Astrocyte (in vitro differentiated cells and primary cell): ENCODE measurements at regions not wholly inside any gene's neighbourhood (a gene's known extent, or its start where the extent isn't known, plus 50 kb on each side); places are given as distances from the start of the nearest gene placed in this dataset.

ENCODE experiments used
- DNase-seq: peaks from one replicate; pipeline ENCODE4 v3.0.0-alpha.2; 2010; ENCODE audit warnings: low read depth
- FAIRE-seq: peaks from 2 replicates; lab custom pipeline; 2011; peaks lifted over from hg19 to GRCh38; lab: Jason Lieb, UNC
- H2AFZ ChIP-seq: 2 replicates; pipeline ENCODE4 v1.6.0; 2012; ENCODE audit warnings: low read depth, low read length, inconsistent platforms
- H3K27ac ChIP-seq: 2 replicates; pipeline ENCODE4 v1.5.1; 2011; ENCODE audit warnings: low read depth, low read length, inconsistent platforms
- H3K27me3 ChIP-seq: 2 replicates; pipeline ENCODE4 v1.6.0; 2011; ENCODE audit warnings: low read length, inconsistent platforms; ENCODE audit not compliant: insufficient read depth
- H3K36me3 ChIP-seq: 2 replicates; pipeline ENCODE4 v1.5.1; 2011; ENCODE audit warnings: low read length, inconsistent platforms; ENCODE audit not compliant: insufficient read depth
- H3K4me1 ChIP-seq: 2 replicates; pipeline ENCODE4 v1.5.1; 2011; ENCODE audit warnings: low read length, inconsistent platforms; ENCODE audit not compliant: insufficient read depth
- H3K4me2 ChIP-seq: 2 replicates; pipeline ENCODE4 v1.6.0; 2012; ENCODE audit warnings: low read length, inconsistent platforms
- H3K4me3 ChIP-seq: 2 replicates; pipeline ENCODE4 v1.5.1; 2011; ENCODE audit warnings: low read depth, mild to moderate bottlenecking, low read length, inconsistent platforms; ENCODE audit not compliant: insufficient read depth
- H3K79me2 ChIP-seq: 2 replicates; pipeline ENCODE4 v1.6.0; 2012; ENCODE audit warnings: mild to moderate bottlenecking, low read length, inconsistent platforms; ENCODE audit not compliant: insufficient read depth
- H3K9ac ChIP-seq: 2 replicates; pipeline ENCODE4 v1.6.0; 2012; ENCODE audit warnings: mild to moderate bottlenecking, low read length, inconsistent platforms
- H3K9me3 ChIP-seq: 2 replicates; pipeline ENCODE4 v1.5.1; 2012; ENCODE audit warnings: low read depth, mild to moderate bottlenecking, low read length, inconsistent platforms; ENCODE audit not compliant: insufficient read depth
- H4K20me1 ChIP-seq: 2 replicates; pipeline ENCODE4 v1.6.0; 2012; ENCODE audit warnings: low read length, inconsistent platforms; ENCODE audit not compliant: insufficient read depth
- H3K27ac Mint-ChIP-seq: one replicate; pipeline ENCODE4 v1.8.0; 2021; ENCODE audit warnings: mild to moderate bottlenecking, mixed read lengths; ENCODE audit not compliant: unreplicated experiment
- H3K27me3 Mint-ChIP-seq: one replicate; pipeline ENCODE4 v1.8.0; 2021; ENCODE audit warnings: low read depth, mixed read lengths; ENCODE audit not compliant: unreplicated experiment
- H3K36me3 Mint-ChIP-seq: one replicate; pipeline ENCODE4 v1.8.0; 2021; ENCODE audit warnings: low read depth, mixed read lengths; ENCODE audit not compliant: unreplicated experiment
- H3K4me1 Mint-ChIP-seq: one replicate; pipeline ENCODE4 v1.8.0; 2021; ENCODE audit warnings: low read depth, mixed read lengths; ENCODE audit not compliant: unreplicated experiment
- H3K4me3 Mint-ChIP-seq: one replicate; pipeline ENCODE4 v1.8.0; 2021; ENCODE audit warnings: mild to moderate bottlenecking, moderate library complexity, mixed read lengths; ENCODE audit not compliant: unreplicated experiment
- H3K9me3 Mint-ChIP-seq: one replicate; pipeline ENCODE4 v1.8.0; 2021; ENCODE audit warnings: mild to moderate bottlenecking, mixed read lengths; ENCODE audit not compliant: unreplicated experiment
- EZH2 ChIP-seq: IDR thresholded peaks from 2 replicates; pipeline ENCODE4 v1.6.1; 2012; ENCODE audit warnings: mild to moderate bottlenecking, low read length, inconsistent platforms; ENCODE audit not compliant: insufficient read depth
- TF ChIP-seq, protein P1 (sequence below): IDR thresholded peaks from 2 replicates; pipeline ENCODE4 v1.5.1; 2011; ENCODE audit warnings: low read depth, mild to moderate bottlenecking, inconsistent platforms, low read length, moderate library complexity; ENCODE audit not compliant: insufficient read depth

- FAIRE-seq (no peak), DNase-seq (no peak)
- Histone ChIP-seq H3K4me2 (no peak overlapping the region), H4K20me1 (no peaks in the 10 kb centered on the region), H3K36me3 (no peaks in the 10 kb centered on the region), H3K79me2 (no peaks in the 10 kb centered on the region), H3K4me1 (no peaks in the 10 kb centered on the region), H3K9me3 (no peaks in the 10 kb centered on the region), H2AFZ (no peak overlapping the region), H3K27ac (no peak overlapping the region), H3K9ac (no peak overlapping the region), H3K4me3 (no peak overlapping the region), H3K27me3 (no peaks in the 10 kb centered on the region)
- Mint-ChIP-seq H3K9me3 (no peaks in the 10 kb centered on the region), H3K27me3 (no peaks in the 10 kb centered on the region), H3K4me1 (peaks cover 2% of the 10 kb centered on the region), H3K4me3 (no peak overlapping the region), H3K36me3 (no peaks in the 10 kb centered on the region), H3K27ac (no peak overlapping the region)
- TF ChIP-seq, protein P1, sequence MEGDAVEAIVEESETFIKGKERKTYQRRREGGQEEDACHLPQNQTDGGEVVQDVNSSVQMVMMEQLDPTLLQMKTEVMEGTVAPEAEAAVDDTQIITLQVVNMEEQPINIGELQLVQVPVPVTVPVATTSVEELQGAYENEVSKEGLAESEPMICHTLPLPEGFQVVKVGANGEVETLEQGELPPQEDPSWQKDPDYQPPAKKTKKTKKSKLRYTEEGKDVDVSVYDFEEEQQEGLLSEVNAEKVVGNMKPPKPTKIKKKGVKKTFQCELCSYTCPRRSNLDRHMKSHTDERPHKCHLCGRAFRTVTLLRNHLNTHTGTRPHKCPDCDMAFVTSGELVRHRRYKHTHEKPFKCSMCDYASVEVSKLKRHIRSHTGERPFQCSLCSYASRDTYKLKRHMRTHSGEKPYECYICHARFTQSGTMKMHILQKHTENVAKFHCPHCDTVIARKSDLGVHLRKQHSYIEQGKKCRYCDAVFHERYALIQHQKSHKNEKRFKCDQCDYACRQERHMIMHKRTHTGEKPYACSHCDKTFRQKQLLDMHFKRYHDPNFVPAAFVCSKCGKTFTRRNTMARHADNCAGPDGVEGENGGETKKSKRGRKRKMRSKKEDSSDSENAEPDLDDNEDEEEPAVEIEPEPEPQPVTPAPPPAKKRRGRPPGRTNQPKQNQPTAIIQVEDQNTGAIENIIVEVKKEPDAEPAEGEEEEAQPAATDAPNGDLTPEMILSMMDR: no peak
- no peak for TF ChIP-seq EZH2
These were observed 316.1 kb downstream of the DMRT2 start for GRCh38 chr9:1366276-1366675.

GRCh38 chr9:1369297-1369696 is 319.1 kb downstream of the DMRT2 start:
- Mint-ChIP-seq H3K9me3 (no peaks in the 10 kb centered on the region), H3K27ac (no peak overlapping the region), H3K4me1 (peaks cover 2% of the 10 kb centered on the region), H3K36me3 (no peaks in the 10 kb centered on the region), H3K27me3 (peaks cover 2% of the 10 kb centered on the region), H3K4me3 (no peak overlapping the region)
- H4K20me1 ChIP-seq: no peaks in the 10 kb centered on the region
- H3K79me2 ChIP-seq: no peaks in the 10 kb centered on the region
- TF ChIP-seq EZH2: no peak
- TF ChIP-seq, protein P1: no peak
- FAIRE-seq (no peak), DNase-seq (no peak)
- H3K9me3 ChIP-seq: peaks cover 3% of the 10 kb centered on the region
- no peaks in the 10 kb centered on the region for H3K4me1 ChIP-seq
- H2AFZ ChIP-seq: no peak overlapping the region
- H3K4me2 ChIP-seq: no peak overlapping the region
- no peak overlapping the region for H3K27ac ChIP-seq
- no peak overlapping the region for H3K4me3 ChIP-seq
- no peak overlapping the region for H3K9ac ChIP-seq
- H3K36me3 ChIP-seq: no peaks in the 10 kb centered on the region
- H3K27me3 ChIP-seq: no peaks in the 10 kb centered on the region

DNA sequence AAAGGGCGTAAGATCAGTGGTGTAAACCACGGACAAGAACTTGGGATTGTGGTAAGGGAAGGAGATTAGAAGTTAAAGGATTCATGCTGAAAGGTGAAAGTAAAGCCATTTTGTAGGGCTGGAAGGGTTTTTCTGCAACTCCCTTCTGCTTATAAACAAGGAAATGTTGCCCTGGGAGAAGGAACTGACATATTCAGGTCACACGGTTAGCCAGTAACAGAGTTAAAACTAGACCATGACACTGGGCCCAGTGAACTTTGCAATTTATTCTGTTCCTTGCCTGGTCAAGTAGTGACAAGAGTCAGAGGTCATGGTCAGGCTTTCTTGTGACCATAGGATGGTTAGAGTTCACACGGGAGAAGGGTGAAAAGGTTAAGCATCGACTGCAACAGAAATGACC is 323.3 kb downstream of the DMRT2 start:
- DNase-seq (no peak), FAIRE-seq (no peak)
- Histone ChIP-seq H3K27me3 (no peaks in the 10 kb centered on the region), H3K79me2 (no peaks in the 10 kb centered on the region), H2AFZ (no peak overlapping the region), H3K4me1 (no peaks in the 10 kb centered on the region), H4K20me1 (no peaks in the 10 kb centered on the region), H3K9me3 (peaks cover 6% of the 10 kb centered on the region), H3K27ac (no peak overlapping the region), H3K4me3 (no peak overlapping the region), H3K4me2 (no peak overlapping the region), H3K9ac (no peak overlapping the region), H3K36me3 (no peaks in the 10 kb centered on the region)
- no peaks in the 10 kb centered on the region for H3K4me1 Mint-ChIP-seq
- H3K4me3 Mint-ChIP-seq: no peak overlapping the region
- TF ChIP-seq EZH2: no peak
- TF ChIP-seq, protein P1: no peak
- H3K27me3 Mint-ChIP-seq: peaks cover 5% of the 10 kb centered on the region
- H3K9me3 Mint-ChIP-seq: no peaks in the 10 kb centered on the region
- no peak overlapping the region for H3K27ac Mint-ChIP-seq
- no peaks in the 10 kb centered on the region for H3K36me3 Mint-ChIP-seq
